HEK293 (cell line): ENCODE measurements at regions not wholly inside any gene's neighbourhood (a gene's known extent, or its start where the extent isn't known, plus 50 kb on each side); places are given as distances from the start of the nearest gene placed in this dataset.

Experiments used
- ZNF423 ChIP-seq: fragments of 450-650 bp; formaldehyde crosslinking; IDR thresholded peaks from 2 replicates; pipeline ENCODE4 v1.5.1; 2016; ENCODE audit warnings: missing biosample characterization, missing genetic modification characterization
- ZNF561 ChIP-seq: fragments of 450-650 bp; IDR thresholded peaks from 2 replicates; pipeline ENCODE4 v1.5.1; 2018; ENCODE audit warnings: missing biosample characterization, missing genetic modification characterization, borderline replicate concordance
- ZNF843 ChIP-seq: fragments of 450-650 bp; formaldehyde crosslinking; IDR thresholded peaks from 2 replicates; pipeline ENCODE4 v1.5.1; 2016; ENCODE audit warnings: missing biosample characterization, missing genetic modification characterization
- TF ChIP-seq, protein P1 (sequence below): fragments of 450-650 bp; formaldehyde crosslinking; IDR thresholded peaks from 2 replicates; pipeline ENCODE4 v1.5.1; 2017; ENCODE audit warnings: missing biosample characterization, missing genetic modification characterization
- TF ChIP-seq, protein P2 (sequence below): fragments of 450-650 bp; IDR thresholded peaks from 2 replicates; pipeline ENCODE4 v1.5.1; 2018; ENCODE audit warnings: missing biosample characterization, mild to moderate bottlenecking, missing genetic modification characterization
- TF ChIP-seq, protein P3 (sequence below): fragments of 450-650 bp; formaldehyde crosslinking; conservative IDR thresholded peaks from 2 replicates; pipeline ENCODE4 v1.5.1; 2016; ENCODE audit warnings: low read depth, missing biosample characterization, missing genetic modification characterization
- TF ChIP-seq, protein P4 (sequence below): fragments of 450-650 bp; formaldehyde crosslinking; IDR thresholded peaks from 2 replicates; pipeline ENCODE4 v1.5.1; 2016; ENCODE audit warnings: missing biosample characterization, missing genetic modification characterization

DNA sequence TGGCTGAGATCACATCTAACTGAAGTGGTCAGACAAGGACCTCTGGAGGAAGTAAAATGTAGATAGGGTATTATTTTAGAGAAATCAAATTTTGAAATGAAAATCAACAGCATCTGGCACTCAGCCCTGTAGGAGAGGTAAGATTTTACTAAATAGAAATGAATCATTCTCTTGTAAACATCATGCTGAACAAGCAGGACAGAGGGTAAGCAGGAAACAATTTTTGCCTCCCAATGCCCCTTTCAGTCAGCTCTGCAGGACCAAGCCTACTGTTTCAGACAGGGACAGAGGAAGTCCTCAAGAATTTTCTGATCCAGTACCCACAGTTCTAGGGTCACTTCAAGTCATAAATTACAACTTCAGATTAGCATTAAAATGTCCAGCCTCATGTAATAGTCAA is 190.1 kb downstream of the ESM1 start:
- TF ChIP-seq, protein P1, sequence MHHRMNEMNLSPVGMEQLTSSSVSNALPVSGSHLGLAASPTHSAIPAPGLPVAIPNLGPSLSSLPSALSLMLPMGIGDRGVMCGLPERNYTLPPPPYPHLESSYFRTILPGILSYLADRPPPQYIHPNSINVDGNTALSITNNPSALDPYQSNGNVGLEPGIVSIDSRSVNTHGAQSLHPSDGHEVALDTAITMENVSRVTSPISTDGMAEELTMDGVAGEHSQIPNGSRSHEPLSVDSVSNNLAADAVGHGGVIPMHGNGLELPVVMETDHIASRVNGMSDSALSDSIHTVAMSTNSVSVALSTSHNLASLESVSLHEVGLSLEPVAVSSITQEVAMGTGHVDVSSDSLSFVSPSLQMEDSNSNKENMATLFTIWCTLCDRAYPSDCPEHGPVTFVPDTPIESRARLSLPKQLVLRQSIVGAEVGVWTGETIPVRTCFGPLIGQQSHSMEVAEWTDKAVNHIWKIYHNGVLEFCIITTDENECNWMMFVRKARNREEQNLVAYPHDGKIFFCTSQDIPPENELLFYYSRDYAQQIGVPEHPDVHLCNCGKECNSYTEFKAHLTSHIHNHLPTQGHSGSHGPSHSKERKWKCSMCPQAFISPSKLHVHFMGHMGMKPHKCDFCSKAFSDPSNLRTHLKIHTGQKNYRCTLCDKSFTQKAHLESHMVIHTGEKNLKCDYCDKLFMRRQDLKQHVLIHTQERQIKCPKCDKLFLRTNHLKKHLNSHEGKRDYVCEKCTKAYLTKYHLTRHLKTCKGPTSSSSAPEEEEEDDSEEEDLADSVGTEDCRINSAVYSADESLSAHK (tag by site-specific recombination): no peak
- TF ChIP-seq, protein P2, sequence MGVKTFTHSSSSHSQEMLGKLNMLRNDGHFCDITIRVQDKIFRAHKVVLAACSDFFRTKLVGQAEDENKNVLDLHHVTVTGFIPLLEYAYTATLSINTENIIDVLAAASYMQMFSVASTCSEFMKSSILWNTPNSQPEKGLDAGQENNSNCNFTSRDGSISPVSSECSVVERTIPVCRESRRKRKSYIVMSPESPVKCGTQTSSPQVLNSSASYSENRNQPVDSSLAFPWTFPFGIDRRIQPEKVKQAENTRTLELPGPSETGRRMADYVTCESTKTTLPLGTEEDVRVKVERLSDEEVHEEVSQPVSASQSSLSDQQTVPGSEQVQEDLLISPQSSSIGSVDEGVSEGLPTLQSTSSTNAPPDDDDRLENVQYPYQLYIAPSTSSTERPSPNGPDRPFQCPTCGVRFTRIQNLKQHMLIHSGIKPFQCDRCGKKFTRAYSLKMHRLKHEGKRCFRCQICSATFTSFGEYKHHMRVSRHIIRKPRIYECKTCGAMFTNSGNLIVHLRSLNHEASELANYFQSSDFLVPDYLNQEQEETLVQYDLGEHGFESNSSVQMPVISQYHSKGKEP (tag by site-specific recombination): no peak
- TF ChIP-seq, protein P3, sequence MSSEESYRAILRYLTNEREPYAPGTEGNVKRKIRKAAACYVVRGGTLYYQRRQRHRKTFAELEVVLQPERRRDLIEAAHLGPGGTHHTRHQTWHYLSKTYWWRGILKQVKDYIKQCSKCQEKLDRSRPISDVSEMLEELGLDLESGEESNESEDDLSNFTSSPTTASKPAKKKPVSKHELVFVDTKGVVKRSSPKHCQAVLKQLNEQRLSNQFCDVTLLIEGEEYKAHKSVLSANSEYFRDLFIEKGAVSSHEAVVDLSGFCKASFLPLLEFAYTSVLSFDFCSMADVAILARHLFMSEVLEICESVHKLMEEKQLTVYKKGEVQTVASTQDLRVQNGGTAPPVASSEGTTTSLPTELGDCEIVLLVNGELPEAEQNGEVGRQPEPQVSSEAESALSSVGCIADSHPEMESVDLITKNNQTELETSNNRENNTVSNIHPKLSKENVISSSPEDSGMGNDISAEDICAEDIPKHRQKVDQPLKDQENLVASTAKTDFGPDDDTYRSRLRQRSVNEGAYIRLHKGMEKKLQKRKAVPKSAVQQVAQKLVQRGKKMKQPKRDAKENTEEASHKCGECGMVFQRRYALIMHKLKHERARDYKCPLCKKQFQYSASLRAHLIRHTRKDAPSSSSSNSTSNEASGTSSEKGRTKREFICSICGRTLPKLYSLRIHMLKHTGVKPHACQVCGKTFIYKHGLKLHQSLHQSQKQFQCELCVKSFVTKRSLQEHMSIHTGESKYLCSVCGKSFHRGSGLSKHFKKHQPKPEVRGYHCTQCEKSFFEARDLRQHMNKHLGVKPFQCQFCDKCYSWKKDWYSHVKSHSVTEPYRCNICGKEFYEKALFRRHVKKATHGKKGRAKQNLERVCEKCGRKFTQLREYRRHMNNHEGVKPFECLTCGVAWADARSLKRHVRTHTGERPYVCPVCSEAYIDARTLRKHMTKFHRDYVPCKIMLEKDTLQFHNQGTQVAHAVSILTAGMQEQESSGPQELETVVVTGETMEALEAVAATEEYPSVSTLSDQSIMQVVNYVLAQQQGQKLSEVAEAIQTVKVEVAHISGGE (tag by site-specific recombination): no peak
- TF ChIP-seq, protein P4, sequence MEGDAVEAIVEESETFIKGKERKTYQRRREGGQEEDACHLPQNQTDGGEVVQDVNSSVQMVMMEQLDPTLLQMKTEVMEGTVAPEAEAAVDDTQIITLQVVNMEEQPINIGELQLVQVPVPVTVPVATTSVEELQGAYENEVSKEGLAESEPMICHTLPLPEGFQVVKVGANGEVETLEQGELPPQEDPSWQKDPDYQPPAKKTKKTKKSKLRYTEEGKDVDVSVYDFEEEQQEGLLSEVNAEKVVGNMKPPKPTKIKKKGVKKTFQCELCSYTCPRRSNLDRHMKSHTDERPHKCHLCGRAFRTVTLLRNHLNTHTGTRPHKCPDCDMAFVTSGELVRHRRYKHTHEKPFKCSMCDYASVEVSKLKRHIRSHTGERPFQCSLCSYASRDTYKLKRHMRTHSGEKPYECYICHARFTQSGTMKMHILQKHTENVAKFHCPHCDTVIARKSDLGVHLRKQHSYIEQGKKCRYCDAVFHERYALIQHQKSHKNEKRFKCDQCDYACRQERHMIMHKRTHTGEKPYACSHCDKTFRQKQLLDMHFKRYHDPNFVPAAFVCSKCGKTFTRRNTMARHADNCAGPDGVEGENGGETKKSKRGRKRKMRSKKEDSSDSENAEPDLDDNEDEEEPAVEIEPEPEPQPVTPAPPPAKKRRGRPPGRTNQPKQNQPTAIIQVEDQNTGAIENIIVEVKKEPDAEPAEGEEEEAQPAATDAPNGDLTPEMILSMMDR (tag by site-specific recombination): no peak
- TF ChIP-seq ZNF843 (tag by site-specific recombination) (no peak), ZNF423 (no peak), ZNF561 (no peak)
